OCI-LY3 (cell line): ENCODE measurements at regions not wholly inside any gene's neighbourhood (a gene's known extent, or its start where the extent isn't known, plus 50 kb on each side); places are given as distances from the start of the nearest gene placed in this dataset.

Experiments
- CTCF ChIP-seq: fragments of 200-600, 300-600 bp; sonication (generic); IDR thresholded peaks from 2 replicates; pipeline ENCODE4 v1.5.1; 2014; ENCODE audit warnings: antibody characterized with exemption, low read length, low read depth
- EZH2phosphoT487 ChIP-seq: fragments of 200-600 bp; shearing (Covaris generic); IDR thresholded peaks from 2 replicates; pipeline ENCODE4 v1.6.1; 2018; ENCODE audit warnings: antibody characterized with exemption, mixed run types, low read depth

DNA sequence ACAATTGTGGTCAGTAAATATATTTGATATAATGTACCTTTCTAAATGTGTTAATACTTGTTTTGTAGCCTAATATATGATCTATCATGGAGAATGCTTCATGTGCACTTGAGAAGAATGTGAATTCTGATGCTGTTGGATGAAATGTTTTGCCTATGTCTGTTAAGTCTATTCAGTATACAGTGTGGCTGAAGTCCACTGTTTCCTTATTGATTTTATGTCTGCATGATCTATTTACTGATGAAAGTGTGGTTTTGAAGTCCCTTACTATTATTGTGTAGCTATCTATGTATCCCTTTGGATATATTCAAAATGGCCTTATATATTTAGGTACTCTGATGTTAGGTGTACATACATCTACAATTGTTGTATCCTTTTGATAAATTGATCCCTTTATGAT is 515.8 kb upstream of the EPHA5 start:
- no peak for TF ChIP-seq CTCF
- TF ChIP-seq EZH2phosphoT487: no peak
